GM12801 (cell line): ENCODE measurements at regions not wholly inside any gene's neighbourhood (a gene's known extent, or its start where the extent isn't known, plus 50 kb on each side); places are given as distances from the start of the nearest gene placed in this dataset.

Experiments used
- TF ChIP-seq, protein P1 (sequence below): IDR thresholded peaks from one replicate; pipeline ENCODE4 v1.5.1; 2011; ENCODE audit warnings: control low read depth; ENCODE audit not compliant: insufficient read length; ENCODE audit errors: extremely low read depth

DNA sequence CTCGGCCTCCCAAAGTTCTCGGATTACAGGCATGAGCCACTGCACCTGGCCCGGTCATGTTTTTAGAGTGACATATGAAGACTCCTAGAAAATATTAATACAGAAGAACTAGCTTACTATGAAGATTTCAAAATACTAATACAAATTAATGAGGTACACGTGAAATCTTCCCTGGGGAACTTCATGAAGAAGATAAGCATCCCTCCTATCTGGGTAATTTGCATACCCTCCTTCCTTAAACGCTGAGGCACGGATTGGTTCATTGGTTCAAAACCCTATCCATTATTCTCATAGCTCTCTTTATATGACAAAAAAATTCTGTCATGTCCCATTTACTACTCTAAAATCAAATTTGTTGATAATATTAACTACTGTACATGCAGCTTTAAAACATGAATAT is 224.8 kb upstream of the KLF14 start:
- TF ChIP-seq, protein P1, sequence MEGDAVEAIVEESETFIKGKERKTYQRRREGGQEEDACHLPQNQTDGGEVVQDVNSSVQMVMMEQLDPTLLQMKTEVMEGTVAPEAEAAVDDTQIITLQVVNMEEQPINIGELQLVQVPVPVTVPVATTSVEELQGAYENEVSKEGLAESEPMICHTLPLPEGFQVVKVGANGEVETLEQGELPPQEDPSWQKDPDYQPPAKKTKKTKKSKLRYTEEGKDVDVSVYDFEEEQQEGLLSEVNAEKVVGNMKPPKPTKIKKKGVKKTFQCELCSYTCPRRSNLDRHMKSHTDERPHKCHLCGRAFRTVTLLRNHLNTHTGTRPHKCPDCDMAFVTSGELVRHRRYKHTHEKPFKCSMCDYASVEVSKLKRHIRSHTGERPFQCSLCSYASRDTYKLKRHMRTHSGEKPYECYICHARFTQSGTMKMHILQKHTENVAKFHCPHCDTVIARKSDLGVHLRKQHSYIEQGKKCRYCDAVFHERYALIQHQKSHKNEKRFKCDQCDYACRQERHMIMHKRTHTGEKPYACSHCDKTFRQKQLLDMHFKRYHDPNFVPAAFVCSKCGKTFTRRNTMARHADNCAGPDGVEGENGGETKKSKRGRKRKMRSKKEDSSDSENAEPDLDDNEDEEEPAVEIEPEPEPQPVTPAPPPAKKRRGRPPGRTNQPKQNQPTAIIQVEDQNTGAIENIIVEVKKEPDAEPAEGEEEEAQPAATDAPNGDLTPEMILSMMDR: no peak

DNA sequence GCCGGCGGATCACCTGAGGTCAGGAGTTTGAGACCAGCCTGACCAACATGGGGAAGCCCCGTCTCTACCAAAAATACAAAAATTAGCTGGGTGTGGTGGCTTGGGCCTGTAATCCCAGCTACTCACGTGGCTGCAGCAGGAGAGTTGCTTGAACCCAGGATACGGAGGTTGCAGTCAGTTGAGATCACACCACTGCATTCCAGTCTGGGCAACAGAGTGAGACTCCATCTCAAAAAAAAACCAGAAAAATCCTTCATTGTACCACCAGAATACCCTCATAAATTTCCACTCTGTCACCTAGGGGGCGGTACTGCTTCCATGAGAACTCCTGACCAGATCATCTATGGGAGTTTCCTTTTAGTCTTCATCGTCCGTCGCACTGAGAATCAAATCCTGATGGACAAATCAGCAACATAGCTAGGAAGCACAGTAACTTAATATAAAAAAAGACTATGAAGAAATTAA is 225.8 kb upstream of the KLF14 start:
- TF ChIP-seq, protein P1: no peak

DNA sequence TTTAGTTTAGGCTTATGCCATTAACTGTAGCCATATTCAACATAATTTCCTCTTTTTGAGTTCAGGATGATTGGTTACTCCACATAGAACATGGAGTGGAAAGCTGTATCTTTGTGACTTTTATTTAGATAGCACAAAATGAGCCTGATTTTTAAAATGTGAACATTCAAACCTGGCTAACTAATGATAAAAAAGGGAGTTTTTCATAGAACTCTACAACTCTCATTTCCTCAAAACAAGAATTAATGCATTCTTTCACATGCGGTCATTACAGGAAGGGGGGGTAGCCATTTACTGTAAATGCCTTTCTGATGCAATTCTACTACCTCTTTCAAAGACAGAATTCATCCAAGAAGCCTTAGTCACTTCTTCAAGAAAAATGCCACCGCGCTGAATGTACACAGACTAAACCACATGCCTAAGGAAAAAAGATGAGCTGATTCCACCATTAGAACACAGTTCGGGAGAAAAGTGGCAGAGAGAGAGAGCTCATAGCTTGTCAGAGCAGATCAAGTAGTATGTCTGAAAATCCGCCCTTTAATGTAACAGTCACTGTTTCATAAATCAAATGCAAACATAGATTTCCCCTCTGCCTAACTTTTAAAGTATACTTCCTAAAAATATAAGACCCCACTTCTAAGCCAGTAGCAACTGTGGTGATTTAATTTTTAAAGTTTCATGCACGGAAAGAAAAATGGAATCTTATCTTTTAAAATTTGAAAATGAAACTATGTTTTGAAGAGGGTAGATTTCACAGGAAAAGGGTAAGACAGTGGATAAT is 226.4 kb upstream of the KLF14 start:
- TF ChIP-seq, protein P1: no peak

DNA sequence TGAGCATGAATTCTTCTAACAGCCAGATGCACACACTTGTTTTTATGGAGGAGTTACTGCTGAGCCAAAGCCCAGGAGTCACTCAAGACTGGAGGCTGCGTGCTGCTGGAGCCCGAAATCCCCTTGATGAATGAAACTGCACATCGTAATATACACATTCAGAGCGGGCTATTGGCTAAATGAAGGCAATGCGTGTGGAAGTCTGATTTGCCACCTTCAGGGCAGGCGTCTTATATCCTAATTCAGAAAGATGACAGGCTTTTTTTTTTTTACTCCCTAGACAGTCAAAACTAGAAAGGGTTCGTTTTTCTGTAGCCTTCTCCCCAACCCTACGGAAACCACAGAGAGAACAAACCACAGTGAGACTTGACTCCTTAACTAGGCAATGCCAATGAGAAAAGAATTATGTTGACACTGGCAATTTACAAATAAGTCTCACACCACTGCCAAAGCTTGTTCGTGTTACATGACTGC is 227.2 kb upstream of the KLF14 start:
- TF ChIP-seq, protein P1: no peak

DNA sequence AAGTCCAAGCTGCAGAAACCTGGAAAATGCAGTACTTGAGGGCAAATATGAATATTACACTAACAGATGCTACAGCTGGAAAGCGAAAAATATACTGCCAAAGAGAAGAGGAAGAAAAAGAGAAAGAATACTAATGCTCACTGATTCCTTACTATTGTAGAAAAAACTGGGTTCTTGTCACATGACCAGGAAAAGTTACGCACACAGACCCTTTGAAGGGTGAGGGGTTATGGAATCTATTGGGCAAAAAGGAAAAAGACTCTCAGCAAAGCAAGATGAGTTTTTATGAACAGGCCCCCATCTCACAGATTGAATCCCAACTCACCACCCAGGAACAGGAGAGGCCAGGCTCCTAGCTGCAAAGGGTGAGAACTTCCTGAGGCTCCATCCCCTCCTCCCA is 228.1 kb upstream of the KLF14 start:
- TF ChIP-seq, protein P1: no peak

DNA sequence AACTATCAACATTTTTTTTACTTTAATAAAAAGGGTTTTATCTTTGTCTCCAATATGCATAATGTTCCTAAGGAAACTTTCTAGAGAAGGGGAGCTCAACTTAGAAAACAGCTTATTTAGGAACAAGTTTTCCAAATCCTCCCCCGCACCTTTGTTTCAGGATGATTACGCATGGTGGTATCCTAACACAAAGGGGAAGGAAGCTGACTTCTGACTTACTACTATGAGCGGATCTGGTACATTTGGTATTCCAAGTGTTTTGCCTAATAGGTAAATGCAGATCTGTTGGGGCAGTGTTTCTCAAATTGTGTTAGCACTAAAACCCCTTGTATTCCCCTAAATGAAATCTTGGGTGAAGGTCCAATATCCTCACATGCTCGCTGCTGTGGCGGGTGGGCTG is 229.3 kb upstream of the KLF14 start:
- TF ChIP-seq, protein P1: no peak

DNA sequence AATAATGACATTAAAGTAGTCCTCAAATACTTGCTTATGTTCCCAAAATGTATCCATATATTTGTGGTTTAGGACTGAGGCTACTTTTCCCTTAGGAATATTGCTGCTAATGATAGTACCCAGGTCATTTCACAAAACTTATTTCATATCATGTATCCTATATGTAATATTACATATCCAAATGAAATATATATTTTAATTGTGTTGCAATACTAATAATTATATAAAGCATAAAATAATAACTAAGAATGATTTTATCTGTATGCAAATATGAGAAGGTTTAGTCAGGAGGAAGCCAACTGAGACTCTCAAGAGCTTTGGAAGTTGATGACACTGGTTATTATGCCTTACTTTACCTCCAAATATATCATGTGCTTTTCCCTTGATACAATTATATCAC is 231.5 kb upstream of the KLF14 start:
- TF ChIP-seq, protein P1: no peak
